Effector CD4-positive, alpha-beta T cell (primary cell): ENCODE measurements at regions not wholly inside any gene's neighbourhood (a gene's known extent, or its start where the extent isn't known, plus 50 kb on each side); places are given as distances from the start of the nearest gene placed in this dataset.
"Not testable (repeated sequence)": the region's sequence is repeated elsewhere in the genome, so short reads cannot be mapped to it uniquely, and the experiment has no call there.

Experiments used
- DNase-seq: peaks from one replicate; pipeline ENCODE4 v3.0.0-alpha.2; 2020

GRCh38 chr3:153379516-153379915 lies 217.5 kb downstream of the RAP2B start:
- DNase-seq, result no peak

DNA sequence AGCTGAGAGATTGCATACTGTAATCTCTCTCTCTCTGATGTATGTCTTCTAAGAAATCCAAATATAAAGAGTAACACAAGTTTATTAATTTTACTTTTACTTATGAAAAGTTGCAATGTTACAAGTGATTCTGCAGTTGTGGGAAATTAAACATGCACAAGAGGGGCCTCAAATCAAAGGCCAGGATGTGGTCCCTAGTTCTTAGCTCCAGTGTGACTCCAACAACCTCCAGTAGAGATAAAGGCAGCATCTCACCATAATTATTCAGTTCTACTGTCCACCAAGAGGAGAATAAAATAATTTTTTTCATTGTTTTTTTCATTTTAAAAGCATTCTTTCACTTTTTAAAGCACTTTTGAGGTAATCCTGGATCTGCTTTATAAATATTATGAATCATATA lies 223.3 kb downstream of the RAP2B start:
- DNase-seq, result no peak

GRCh38 chr3:153392363-153392762 lies 230.3 kb downstream of the RAP2B start:
- DNase-seq, result no peak

DNA sequence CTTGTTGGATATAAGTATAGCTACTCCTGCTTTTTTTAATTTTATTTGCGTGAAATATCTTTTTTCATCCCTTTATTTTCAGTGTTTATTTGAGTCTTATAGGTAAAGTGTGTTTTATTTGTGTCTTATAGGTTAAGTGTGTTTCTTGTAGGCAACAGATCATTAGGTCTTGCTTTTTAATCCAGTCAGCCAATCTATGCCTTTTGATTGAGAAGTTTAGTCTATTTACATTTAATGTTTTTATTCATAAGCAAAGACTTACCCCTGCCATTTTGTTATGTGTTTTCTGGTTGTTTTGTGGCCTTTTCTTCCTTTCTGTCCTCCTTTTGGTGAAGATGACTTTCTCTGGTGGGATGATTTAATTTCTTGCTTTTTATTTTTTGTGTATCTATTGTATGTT lies 232.0 kb downstream of the RAP2B start:
- DNase-seq, result no peak

DNA sequence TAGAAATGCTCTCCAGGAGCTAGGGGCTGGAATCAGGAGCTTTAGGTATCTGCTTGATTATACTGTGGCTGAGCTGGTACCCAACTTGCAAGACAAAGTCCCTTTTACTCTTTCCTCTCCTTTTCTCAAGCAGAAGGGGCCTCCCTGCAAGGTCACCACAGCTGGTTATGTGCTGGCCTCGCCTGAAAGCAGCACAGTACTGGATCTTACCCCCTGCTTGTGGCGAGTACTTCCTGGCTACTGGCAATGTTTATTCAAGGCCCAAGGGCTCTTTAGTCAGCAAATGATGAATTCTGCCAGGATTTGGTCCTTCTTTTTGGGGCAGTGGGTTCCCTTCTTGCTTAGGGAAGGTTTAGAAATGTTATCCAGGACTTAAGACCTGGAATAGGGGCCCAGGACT lies 234.6 kb downstream of the RAP2B start:
- DNase-seq, result no peak

DNA sequence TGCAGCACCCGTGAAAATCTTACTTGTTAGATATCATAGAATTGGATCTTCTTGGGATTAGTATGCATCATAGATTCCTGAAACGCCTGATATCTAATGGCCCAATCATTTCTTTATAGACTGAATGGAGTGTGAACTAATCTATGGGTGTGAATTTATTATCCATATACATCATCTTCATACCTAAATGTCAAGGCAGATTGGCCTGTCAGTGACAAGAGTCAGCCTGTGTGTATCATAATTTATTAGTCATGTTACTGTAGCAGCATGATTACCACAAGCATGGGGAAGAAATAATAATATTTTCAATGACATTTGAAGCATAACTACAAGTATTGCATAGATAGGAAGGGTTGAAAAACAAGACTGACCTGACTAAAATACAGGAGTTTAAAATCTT lies 235.8 kb downstream of the RAP2B start:
- no peak for DNase-seq

GRCh38 chr3:153399636-153400035 lies 237.6 kb downstream of the RAP2B start:
- DNase-seq, result no peak

DNA sequence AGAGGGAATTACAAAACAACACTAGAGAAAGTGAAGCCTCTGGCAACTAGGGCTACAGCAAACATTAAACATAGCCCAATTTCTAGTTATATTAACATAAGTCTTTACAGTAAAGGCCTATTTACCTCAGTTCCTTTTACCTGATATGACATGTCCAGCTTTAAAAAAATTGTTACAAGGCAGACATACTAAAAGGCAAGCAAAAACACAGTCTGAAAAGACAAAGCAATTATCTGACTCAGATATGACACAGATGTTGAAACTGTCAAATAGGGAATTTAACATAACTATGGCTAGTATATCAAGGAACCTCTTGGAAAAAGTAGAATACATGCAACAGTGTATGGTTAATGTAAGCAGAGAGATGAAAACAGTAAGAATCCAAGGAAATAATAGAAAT lies 238.6 kb downstream of the RAP2B start:
- no peak for DNase-seq

DNA sequence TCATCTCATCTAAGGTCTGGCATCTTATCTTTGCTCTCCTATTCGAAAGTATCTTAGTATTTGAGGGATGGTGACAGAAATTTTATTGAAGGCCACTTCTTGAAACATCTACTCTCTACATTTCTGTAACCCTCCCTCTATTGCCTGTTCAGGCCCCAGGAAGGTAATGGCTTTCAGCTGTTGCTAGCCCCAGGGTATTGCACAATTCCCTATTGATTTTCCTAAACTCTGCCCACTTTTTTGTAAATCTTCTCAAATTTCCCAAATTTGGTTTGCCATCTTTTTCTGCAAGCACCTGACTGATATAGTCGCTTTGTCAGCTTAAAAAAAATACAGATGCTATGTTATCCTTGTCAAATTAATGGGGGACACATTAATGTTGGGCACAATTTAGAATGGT lies 242.1 kb downstream of the RAP2B start:
- no peak for DNase-seq

- not testable (repeated sequence) for DNase-seq
Measured at GRCh38 chr3:153405320-153405719, 243.3 kb downstream of the RAP2B start.

- DNase-seq, result no peak
Measured at GRCh38 chr3:153410517-153410916, 248.5 kb downstream of the RAP2B start.

GRCh38 chr3:153414982-153415381 lies 253.0 kb downstream of the RAP2B start:
- DNase-seq, result no peak

GRCh38 chr3:153422314-153422713 lies 260.3 kb downstream of the RAP2B start:
- no peak for DNase-seq

- not testable (repeated sequence) for DNase-seq
Measured at GRCh38 chr3:153423820-153424219, 261.8 kb downstream of the RAP2B start.

DNA sequence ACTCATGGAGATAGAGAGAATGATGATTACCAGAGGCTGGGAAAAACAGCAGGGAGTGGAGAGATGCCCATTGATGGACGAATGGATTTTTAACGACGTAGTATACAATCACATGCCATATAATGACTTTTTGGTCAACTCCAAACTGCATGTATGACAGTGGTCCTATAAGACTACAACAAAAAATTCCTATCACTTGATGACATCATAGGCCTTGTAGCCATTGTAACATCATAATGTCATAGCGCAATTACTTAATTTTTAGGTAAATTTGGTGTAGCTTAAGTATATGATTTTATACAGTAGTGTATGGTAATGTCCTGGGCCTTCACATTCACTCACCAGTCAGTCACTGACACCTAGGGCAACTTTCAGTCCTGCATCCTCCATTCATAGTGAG lies 264.3 kb downstream of the RAP2B start:
- no peak for DNase-seq

- DNase-seq, result no peak
Measured at GRCh38 chr3:153426803-153427202, 264.8 kb downstream of the RAP2B start.

DNA sequence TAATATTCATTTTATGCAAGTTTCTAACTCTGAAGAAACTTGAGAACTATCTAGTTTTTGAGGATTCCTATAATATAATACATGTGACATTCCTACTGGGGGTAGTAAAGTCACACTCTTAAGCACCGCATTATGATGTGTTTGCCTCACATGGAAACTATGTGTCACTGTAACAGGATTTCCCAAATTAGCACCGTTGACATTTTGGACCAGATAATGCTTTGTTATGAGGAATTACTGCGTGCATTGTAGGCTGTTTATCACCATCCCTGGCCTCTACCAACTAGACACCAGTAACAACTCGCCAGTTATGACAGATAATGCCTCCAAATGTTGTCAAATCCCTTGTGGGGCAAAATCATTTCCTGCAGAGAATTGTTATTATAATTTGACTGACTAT lies 267.8 kb downstream of the RAP2B start:
- no peak for DNase-seq

DNA sequence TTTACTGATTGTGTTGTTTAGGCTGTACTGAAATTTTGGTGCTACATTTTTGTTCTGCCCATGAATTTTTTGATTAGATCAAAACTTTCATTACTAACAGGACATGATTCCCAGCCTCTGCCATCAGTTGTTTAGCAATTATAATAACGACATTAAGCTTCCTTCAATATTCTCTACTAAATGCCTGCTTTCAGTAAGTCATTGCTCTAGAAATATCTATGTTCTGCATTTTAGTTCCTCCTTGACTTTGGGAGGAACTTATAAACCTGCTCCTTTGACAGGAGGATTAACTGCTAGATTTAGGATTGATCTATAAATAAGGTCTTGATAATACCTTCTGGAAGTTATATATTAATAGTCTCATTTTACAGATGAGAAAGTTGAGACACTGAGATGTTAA lies 269.1 kb downstream of the RAP2B start:
- DNase-seq, result no peak

DNA sequence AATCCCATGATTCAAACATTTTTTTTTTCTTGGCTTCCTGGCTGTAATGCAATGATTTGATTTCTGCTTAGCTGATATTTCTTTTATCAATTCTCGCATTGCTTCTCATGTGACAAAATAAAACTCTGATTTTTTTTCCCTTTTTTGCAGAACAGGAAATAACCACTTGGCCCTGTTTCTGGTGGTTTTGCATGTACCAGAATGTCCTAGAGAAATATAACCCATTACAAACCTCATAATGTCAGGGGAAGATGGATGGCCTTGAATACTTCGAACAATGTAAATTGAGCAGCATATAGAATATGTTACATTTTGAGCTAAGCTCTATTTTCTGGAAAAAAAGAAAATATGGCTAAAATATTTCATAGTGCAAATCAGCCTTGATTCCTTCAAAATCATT lies 275.6 kb downstream of the RAP2B start:
- no peak for DNase-seq

DNA sequence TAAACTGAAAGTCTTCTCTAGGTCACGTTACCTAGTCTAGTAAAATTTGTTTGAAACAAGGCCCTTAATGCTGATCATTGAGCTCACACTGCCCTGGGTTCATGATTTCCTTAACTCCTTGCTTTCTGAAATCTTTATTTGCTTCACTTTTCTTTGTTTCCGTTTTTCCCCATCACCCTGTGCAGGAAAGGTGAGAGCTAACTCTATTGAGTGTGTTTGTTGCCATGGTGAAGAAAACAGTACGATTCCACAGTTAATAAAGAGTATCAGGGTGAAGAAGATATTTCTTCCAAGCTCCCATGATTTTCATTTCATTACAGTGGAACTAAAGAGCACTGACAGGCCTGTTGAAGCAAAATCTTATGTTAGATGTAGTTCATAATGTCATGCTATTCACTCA lies 276.2 kb downstream of the RAP2B start:
- DNase-seq, result no peak

DNA sequence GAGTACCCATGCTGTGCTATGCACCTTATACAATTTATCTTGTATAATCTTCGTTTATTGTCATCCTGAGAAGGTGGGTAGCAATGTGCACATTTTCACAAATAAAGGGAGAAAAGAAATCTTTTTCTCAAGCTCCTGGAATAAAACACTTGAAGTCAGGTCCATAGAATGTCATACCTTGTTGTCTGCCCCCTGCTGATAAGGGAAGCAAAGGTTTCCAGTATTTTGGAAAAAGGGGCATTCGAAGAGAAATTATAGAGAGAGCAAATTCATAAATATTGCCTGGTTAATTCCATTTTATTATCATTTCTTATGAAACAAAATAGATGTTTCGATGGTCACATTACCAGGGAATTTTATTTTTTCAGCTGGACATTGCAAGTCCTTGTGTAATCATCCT lies 277.8 kb downstream of the RAP2B start:
- no peak for DNase-seq

DNA sequence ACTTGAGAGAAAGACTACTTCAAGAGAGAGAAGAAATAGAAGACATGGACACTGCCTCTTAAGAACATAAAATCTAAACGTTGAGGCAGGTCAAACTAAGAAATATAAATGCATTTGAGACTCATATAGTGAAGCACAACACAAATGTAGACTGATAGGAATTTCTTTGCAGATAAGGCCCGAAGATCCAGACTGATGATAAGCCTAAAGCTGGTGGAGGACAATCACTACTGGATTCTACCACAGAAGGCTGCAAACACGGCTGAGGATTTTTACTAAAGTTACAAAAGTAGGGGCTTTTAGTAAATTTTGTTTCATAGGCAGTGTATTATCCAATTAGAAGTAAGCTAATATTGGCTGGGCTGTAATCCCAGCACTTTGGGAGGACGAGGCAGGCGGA lies 278.3 kb downstream of the RAP2B start:
- no peak for DNase-seq

- no peak for DNase-seq
Measured at GRCh38 chr3:153442386-153442785, 280.4 kb downstream of the RAP2B start.

DNA sequence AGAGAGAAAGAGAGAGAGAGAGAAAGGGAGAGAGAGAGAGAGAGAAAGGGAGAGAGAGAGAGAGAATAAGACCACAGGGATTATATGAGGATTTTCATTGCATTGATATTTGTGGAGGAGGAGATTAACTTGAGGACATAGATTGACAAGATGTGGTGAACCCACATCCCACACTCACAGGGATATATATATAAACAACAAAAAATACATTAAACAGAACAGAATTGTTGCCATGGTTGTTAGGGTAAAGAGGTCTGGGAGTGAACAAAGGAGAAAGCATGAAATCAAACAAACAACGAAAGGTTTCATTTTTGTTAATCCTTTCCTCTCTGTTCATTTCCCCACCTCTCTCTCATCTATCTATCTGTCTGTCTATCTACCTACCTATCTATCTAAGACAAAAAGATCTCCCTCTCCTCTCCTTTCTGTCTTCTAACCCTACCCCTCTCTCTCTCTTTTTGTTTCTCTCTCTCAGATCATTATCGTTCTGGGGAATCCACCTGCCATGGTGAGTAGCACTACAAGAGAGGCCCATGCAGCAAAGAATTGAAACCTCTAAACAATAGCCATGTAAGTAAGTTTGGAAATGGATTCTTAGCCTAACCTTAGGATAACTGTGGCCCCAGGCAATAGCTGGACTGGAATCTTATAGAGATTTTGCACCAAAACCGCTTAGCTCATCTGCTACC lies 280.9 kb downstream of the RAP2B start:
- DNase-seq, result no peak

DNA sequence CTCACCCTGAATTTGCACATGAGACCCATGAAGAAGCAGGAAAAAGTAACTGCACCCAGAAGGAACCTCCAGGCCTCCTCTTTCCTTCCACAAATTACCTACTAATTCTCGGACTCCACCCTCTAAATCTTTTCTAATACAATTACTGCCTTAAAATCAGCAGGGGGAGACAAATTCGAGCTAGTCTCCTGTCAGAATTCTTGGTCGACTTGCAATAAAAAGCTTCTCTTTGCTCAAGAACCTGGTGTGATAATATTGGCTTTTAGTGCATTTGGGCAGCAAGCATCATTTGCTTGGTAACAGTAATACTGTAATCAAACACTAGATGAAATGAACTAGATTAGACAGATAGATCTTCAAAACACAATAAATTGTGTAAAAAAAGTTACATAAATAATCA lies 281.9 kb downstream of the RAP2B start:
- no peak for DNase-seq

GRCh38 chr3:153445817-153446216 lies 283.8 kb downstream of the RAP2B start:
- DNase-seq, result no peak
